ENCODE measurements at regions not wholly inside any gene's neighbourhood (a gene's known extent, or its start where the extent isn't known, plus 50 kb on each side); places are given as distances from the start of the nearest gene placed in this dataset.

DNA sequence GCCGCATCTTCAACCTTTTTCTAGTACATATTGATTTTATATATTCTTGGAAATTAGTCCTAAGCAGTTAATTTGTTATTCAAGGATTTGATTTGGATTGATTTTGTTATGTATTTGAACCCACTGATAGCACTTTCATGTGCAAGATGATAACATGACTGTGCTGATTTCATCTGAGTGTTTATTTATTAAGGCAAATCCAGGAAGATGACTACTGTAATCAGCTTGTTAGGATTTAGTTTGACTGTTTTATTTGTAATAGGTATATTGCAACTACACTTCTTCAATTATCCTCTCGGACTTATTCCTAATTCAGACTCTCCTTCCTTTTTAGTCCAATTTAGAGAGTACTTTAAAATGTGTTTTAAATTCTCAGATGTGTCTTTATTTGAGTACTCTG lies 75.1 kb upstream of the PRKG1 start:
- TF ChIP-seq POLR2A (IDR thresholded peaks at IDR 0.05) (no peak), EP300 (IDR thresholded peaks at IDR 0.05) (no peak)
- TF ChIP-seq, protein P1, sequence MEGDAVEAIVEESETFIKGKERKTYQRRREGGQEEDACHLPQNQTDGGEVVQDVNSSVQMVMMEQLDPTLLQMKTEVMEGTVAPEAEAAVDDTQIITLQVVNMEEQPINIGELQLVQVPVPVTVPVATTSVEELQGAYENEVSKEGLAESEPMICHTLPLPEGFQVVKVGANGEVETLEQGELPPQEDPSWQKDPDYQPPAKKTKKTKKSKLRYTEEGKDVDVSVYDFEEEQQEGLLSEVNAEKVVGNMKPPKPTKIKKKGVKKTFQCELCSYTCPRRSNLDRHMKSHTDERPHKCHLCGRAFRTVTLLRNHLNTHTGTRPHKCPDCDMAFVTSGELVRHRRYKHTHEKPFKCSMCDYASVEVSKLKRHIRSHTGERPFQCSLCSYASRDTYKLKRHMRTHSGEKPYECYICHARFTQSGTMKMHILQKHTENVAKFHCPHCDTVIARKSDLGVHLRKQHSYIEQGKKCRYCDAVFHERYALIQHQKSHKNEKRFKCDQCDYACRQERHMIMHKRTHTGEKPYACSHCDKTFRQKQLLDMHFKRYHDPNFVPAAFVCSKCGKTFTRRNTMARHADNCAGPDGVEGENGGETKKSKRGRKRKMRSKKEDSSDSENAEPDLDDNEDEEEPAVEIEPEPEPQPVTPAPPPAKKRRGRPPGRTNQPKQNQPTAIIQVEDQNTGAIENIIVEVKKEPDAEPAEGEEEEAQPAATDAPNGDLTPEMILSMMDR (IDR thresholded peaks at IDR 0.05) = no peak

Measured in ovary (tissue), 3 donors.